ENCODE measurements at regions not wholly inside any gene's neighbourhood (a gene's known extent, or its start where the extent isn't known, plus 50 kb on each side); places are given as distances from the start of the nearest gene placed in this dataset.

DNA sequence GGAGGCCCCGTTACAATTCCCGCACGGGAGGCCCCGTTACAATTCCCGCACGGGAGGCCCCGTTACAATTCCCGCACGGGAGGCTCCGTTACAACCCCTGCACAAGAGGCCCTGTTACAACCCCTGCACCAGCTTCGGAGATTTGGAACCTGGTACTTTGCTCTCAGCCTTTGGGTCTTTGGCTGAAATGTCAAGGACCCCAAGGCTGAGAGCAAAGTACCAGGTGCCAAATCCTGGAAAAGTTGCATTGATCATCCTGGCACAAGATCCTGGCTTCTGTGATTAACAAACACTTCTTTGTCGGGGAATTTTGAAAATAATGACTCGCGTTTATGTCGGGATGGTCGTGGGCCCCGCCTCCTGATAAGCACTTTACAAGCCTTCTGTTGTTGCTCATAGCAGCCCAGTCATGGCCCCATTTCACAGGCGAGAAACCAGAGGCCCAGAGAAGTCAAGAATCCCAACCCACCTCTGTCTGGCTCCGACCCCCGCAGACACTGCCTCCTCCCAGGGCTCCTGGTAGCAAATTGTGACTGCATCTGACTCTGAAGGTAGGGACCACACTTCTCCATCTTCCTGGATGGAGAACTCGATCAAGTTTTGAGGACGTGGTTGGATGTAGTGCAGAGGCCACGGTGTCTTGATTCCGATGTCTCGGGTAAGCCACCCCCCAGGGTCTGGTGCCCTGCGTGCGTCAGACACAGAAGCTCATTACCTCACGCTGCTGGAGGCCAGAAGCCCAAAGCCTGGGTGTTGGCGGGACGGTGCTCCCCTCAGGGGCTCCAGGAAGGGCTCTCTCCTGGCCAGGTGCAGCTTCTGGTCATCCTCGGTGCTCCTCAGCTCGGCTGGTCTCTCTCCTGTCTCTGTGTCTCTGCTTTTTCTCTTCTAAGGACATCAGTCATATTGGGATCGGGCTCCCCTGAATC, 60.3 kb downstream of the ADRA2C start:
- no peak for DNase-seq
- no peak overlapping the region for H3K4me3 ChIP-seq
- TF ChIP-seq, protein P1, sequence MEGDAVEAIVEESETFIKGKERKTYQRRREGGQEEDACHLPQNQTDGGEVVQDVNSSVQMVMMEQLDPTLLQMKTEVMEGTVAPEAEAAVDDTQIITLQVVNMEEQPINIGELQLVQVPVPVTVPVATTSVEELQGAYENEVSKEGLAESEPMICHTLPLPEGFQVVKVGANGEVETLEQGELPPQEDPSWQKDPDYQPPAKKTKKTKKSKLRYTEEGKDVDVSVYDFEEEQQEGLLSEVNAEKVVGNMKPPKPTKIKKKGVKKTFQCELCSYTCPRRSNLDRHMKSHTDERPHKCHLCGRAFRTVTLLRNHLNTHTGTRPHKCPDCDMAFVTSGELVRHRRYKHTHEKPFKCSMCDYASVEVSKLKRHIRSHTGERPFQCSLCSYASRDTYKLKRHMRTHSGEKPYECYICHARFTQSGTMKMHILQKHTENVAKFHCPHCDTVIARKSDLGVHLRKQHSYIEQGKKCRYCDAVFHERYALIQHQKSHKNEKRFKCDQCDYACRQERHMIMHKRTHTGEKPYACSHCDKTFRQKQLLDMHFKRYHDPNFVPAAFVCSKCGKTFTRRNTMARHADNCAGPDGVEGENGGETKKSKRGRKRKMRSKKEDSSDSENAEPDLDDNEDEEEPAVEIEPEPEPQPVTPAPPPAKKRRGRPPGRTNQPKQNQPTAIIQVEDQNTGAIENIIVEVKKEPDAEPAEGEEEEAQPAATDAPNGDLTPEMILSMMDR (IDR thresholded peaks at IDR 0.05): no peak
- H3K36me3 ChIP-seq: no peaks in the 10 kb centered on the region
- no peaks in the 10 kb centered on the region for H3K27me3 ChIP-seq
- no peaks in the 10 kb centered on the region for H3K9me3 ChIP-seq
- intact Hi-C loops (cut with DNase I): no loop called here
- H3K9ac ChIP-seq (ENCODE audit: low read depth in 2 of 2, low read length in 2 of 2): no peak overlapping the region
- H3K4me1 ChIP-seq: peaks cover 4% of the 10 kb centered on the region
- H3K27ac ChIP-seq: no peak overlapping the region

DNA sequence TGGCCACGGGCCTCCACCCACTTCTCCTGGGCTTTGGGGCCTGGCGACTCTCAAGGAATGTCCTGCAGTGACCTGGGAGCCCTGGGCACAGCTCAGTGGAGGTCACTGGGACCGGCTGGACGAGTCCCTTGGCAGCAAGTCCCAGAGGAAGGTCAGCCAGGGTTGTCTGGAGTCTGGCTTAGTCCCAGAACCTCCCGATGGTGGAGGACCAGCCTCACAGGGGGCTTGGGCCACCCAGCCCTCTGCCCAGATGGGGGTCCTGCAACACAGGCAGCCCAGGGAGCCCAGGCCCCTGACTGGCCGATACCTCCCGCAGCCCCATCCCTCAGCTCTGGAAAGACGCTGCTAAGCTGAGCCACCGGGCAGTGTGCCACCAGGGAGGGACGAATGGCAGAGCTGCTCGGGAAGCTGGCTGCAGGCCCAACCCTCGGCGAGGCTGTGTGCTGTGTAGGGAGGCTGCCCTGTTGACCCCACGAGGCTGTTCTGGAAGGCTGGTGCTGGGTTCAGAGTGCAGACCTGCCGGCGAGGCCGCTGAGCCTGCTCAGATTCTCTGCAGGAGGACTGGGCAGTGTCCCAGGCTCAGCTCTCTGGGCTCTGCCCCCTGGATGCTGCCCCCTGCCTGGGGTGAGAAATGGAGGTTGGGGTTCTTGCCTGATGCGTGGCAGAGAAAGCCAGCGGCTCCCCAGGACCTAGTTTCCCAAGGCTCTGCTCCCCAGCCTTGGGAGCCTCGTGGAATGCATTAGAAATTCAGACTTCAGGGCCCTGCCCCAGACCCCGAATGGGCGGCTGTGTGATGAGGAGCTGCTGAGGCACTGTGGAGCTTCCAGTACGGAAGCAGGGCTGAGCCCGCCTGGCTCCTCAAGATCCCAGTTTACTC, 61.7 kb downstream of the ADRA2C start:
- no peak overlapping the region for H3K4me3 ChIP-seq
- no peaks in the 10 kb centered on the region for H3K27me3 ChIP-seq
- peak; percentile 91 for DNase-seq
- H3K36me3 ChIP-seq: no peaks in the 10 kb centered on the region
- TF ChIP-seq, protein P1 (IDR thresholded peaks at IDR 0.05): no peak
- H3K27ac ChIP-seq: no peak overlapping the region
- no peak overlapping the region for H3K9ac ChIP-seq (ENCODE audit: low read depth in 2 of 2, low read length in 2 of 2)
- H3K4me1 ChIP-seq: peaks cover 4% of the 10 kb centered on the region
- intact Hi-C loops (cut with DNase I): no loop called here
- no peaks in the 10 kb centered on the region for H3K9me3 ChIP-seq

DNA sequence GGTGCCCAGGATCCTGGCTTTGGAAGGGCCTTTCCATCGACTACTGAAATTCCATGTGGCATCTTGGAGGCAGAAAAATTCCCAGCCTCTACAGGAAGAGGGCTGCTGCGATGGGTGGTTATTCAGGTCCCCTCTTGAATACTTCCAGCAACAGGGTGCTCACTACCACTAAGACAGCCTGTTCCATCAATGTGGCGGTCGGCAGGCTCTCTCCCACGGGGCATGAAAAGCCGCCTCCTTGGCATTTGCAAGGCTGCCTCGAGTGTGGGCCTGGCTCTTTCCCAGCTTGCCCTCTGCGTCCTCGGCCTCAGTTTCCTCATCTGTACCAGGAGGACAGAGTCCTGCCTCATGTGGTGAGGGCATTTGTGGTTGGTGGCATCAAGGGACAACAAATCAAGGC, 62.4 kb downstream of the ADRA2C start:
- H3K9ac ChIP-seq (ENCODE audit: low read depth in 2 of 2, low read length in 2 of 2): no peak overlapping the region
- H3K27me3 ChIP-seq: no peaks in the 10 kb centered on the region
- no peaks in the 10 kb centered on the region for H3K9me3 ChIP-seq
- H3K27ac ChIP-seq: no peak overlapping the region
- DNase-seq: no peak
- intact Hi-C loops (cut with DNase I): no loop called here
- no peaks in the 10 kb centered on the region for H3K36me3 ChIP-seq
- no peak overlapping the region for H3K4me3 ChIP-seq
- peaks cover 4% of the 10 kb centered on the region for H3K4me1 ChIP-seq
- TF ChIP-seq, protein P1 (IDR thresholded peaks at IDR 0.05): no peak

DNA sequence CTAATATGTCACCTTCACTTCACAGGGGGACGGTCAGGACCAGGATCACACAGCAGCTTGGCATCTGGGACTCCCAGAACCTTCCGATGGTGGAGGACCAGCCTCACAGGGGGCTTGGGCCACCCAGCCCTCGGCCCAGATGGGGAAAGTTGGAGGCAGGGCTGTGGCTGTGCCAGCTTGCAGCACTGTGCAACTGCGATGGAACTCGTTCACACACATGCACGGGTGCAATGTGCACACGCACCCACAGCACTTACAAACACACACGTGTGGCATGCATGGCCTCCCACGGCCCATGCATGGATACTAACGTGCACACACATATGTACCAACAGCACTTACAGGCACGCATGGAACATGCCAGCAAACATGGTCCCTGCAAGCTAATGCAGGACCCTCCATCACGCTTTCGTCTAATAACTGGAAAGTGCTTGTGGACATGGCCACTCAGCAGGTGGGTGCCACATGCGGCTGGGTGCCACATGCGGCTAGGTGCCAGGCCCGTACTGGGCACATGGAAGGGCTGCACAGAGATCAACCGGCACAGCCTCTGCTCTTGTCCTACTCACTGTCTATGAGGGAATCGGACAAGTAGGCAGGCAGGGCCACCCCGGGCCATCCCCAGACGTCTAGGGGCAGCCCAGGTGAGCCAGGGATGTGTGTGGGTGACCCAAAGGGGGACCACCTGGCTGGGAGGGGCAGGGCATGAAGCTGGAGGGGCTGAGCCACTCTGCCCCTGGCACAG, 63.2 kb downstream of the ADRA2C start:
- Histone ChIP-seq H3K4me3 (no peak overlapping the region), H3K27ac (no peak overlapping the region), H3K9ac (ENCODE audit: low read depth in 2 of 2, low read length in 2 of 2) (no peak overlapping the region), H3K4me1 (peaks cover 4% of the 10 kb centered on the region), H3K27me3 (no peaks in the 10 kb centered on the region), H3K9me3 (no peaks in the 10 kb centered on the region), H3K36me3 (no peaks in the 10 kb centered on the region)
- intact Hi-C loops (cut with DNase I): no loop called here
- DNase-seq: no peak
- TF ChIP-seq, protein P1 (IDR thresholded peaks at IDR 0.05): no peak

Data from colonic mucosa (tissue), 4 donors.